ENCODE measurements at regions not wholly inside any gene's neighbourhood (a gene's known extent, or its start where the extent isn't known, plus 50 kb on each side); places are given as distances from the start of the nearest gene placed in this dataset.

DNA sequence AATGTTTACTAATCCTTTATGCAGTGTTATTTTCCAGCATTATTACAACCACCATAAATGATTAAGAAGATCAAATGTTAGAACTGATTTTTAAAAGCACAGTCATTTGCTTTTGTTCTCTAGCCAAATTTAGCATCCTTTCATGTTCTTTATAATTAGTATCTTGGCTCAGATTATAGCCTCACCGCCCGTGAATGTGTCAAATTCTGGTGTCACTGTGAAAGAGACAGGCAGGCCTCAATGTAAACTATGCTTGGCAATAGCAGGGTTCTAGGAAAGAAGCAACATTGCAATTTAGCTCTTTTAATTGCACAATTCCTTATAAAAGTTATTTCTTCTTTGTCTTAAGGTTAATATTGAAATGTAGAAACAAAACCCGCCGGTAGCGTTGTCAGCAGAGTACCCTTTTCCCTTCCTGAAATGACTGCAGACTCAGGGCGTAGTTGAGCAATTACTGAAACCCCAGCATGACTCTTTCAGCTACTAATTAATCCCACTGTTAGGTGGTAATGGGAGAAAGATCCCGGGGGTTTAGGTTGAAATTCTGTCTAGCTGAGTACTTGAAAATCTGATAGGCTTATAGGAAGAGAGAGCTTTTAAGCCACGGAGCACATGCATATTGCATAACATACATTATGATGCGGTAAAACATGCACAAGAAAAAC is 1600.5 kb upstream of the SEL1L start:
- Histone ChIP-seq H3K79me2 (ENCODE audit: control insufficient read depth, insufficient read depth, low read length) (no peaks in the 10 kb centered on the region), H2AFZ (ENCODE audit: low read depth, low read length) (no peak overlapping the region), H3K27me3 (ENCODE audit: control insufficient read depth in 2 of 2, insufficient read depth in 2 of 2, low read length in 2 of 2) (no peaks in the 10 kb centered on the region), H3K4me1 (ENCODE audit: control insufficient read depth, extremely low read depth, insufficient read depth, low read length) (no peaks in the 10 kb centered on the region), H3K4me2 (ENCODE audit: insufficient read depth, low read length) (no peak overlapping the region), H3K9ac (replicated peaks; ENCODE audit: extremely low read depth, insufficient read depth, low read length) (no peak overlapping the region), H4K20me1 (replicated peaks; ENCODE audit: control insufficient read depth, extremely low read depth, insufficient read depth, low read length) (no peaks in the 10 kb centered on the region), H3K9me3 (replicated peaks; ENCODE audit: control insufficient read depth, insufficient read depth, low read length) (peaks cover 1% of the 10 kb centered on the region), H3K36me3 (ENCODE audit: control insufficient read depth in 2 of 2, extremely low read depth in 1 of 2, insufficient read depth in 2 of 2, low read length in 2 of 2) (no peaks in the 10 kb centered on the region), H3K4me3 (replicated peaks in 1 of 3; ENCODE audit: insufficient read depth in 1 of 3, low read depth in 1 of 3, low read length in 3 of 3) (no peak overlapping the region), H3K9me1 (replicated peaks; ENCODE audit: control insufficient read depth, extremely low read depth, insufficient read depth, low read length) (no peaks in the 10 kb centered on the region), H3K27ac (ENCODE audit: insufficient read depth, low read depth, low read length) (no peak overlapping the region)
- CTCF ChIA-PET = no interaction called here
- TF ChIP-seq, protein P1, sequence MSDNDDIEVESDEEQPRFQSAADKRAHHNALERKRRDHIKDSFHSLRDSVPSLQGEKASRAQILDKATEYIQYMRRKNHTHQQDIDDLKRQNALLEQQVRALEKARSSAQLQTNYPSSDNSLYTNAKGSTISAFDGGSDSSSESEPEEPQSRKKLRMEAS (IDR thresholded peaks at IDR 0.05; ENCODE audit: insufficient read depth, insufficient read length) = no peak
- POLR2A ChIA-PET = no interaction called here
- no peak for DNase-seq (ENCODE audit: low read depth, low spot score)
- FAIRE-seq = no peak
- intact Hi-C loops (cut with micrococcal nuclease) = no loop called here
- dilution Hi-C loops (cut with MboI; ENCODE audit: extremely low pct_ligation_motif_present, low sequenced_read_pairs) = no loop called here
- BruUV-seq (replicated peaks) = no TSS peak

DNA sequence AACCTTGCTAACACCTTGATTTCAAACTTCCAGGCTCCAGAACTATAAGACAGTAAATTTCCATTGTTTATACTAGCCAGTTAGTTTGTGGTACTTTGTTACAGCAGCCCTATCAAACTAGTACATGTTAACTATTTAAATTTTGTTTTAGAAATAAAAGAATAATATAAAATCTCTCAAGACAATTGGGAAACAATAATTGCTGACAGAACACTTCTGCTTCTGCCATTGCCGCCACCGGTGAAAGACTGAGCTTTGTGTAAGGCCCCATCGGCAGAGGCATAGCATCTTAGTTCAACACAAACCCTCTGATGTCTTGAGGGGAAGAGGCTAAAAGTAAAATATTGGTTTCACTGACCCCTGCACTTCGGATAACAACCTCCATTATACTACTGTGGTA is 1607.1 kb upstream of the SEL1L start:
- CTCF ChIA-PET = no interaction called here

More for the DNA sequence above, 1607.1 kb upstream of the SEL1L start:
- no peak for FAIRE-seq
- Histone ChIP-seq H3K4me3 (replicated peaks in 1 of 3; ENCODE audit: insufficient read depth in 1 of 3, low read depth in 1 of 3, low read length in 3 of 3) (no peak overlapping the region), H3K27ac (ENCODE audit: insufficient read depth, low read depth, low read length) (no peak overlapping the region), H3K27me3 (ENCODE audit: control insufficient read depth in 2 of 2, insufficient read depth in 2 of 2, low read length in 2 of 2) (no peaks in the 10 kb centered on the region), H3K79me2 (ENCODE audit: control insufficient read depth, insufficient read depth, low read length) (no peaks in the 10 kb centered on the region), H3K9me1 (replicated peaks; ENCODE audit: control insufficient read depth, extremely low read depth, insufficient read depth, low read length) (no peaks in the 10 kb centered on the region), H2AFZ (ENCODE audit: low read depth, low read length) (no peak overlapping the region), H3K4me2 (ENCODE audit: insufficient read depth, low read length) (no peak overlapping the region), H3K9me3 (replicated peaks; ENCODE audit: control insufficient read depth, insufficient read depth, low read length) (no peaks in the 10 kb centered on the region), H4K20me1 (replicated peaks; ENCODE audit: control insufficient read depth, extremely low read depth, insufficient read depth, low read length) (no peaks in the 10 kb centered on the region), H3K36me3 (ENCODE audit: control insufficient read depth in 2 of 2, extremely low read depth in 1 of 2, insufficient read depth in 2 of 2, low read length in 2 of 2) (no peaks in the 10 kb centered on the region), H3K4me1 (ENCODE audit: control insufficient read depth, extremely low read depth, insufficient read depth, low read length) (no peaks in the 10 kb centered on the region), H3K9ac (replicated peaks; ENCODE audit: extremely low read depth, insufficient read depth, low read length) (no peak overlapping the region)
- TF ChIP-seq GATA2 (IDR thresholded peaks at IDR 0.05; ENCODE audit: insufficient read depth, insufficient read length, low read depth, low read length) (no peak), FOS (IDR thresholded peaks at IDR 0.05; ENCODE audit: borderline replicate concordance, insufficient read depth, low read length) (no peak)
- dilution Hi-C loops (cut with MboI; ENCODE audit: extremely low pct_ligation_motif_present, low sequenced_read_pairs) (no loop called here), intact Hi-C loops (cut with micrococcal nuclease) (no loop called here)
- no peak for DNase-seq (ENCODE audit: low read depth, low spot score)
- POLR2A ChIA-PET = no interaction called here
- BruUV-seq (replicated peaks) = no TSS peak
